SK-N-MC (cell line): ENCODE measurements at regions not wholly inside any gene's neighbourhood (a gene's known extent, or its start where the extent isn't known, plus 50 kb on each side); places are given as distances from the start of the nearest gene placed in this dataset.

Experiments
- DNase-seq: peaks from one replicate; pipeline ENCODE4 v3.0.0-alpha.2; 2011; ENCODE audit warnings: low read depth, low spot score
- H3K27ac ChIP-seq: fragments of 200-600 bp; sonication (generic); 2 replicates; pipeline ENCODE4 v1.5.1; 2016; ENCODE audit warnings: mixed run types
- H3K36me3 ChIP-seq: fragments of 200-600 bp; sonication (generic); 2 replicates; pipeline ENCODE4 v1.6.1; 2017; ENCODE audit warnings: antibody characterized with exemption, low read length, mixed read lengths; ENCODE audit not compliant: insufficient read depth
- H3K4me3 ChIP-seq: fragments of 200-600 bp; sonication (generic); 2 replicates; pipeline ENCODE4 v1.5.1; 2016
- H3K9ac ChIP-seq: fragments of 200-600 bp; sonication (generic); 2 replicates; pipeline ENCODE4 v1.8.0; 2017; ENCODE audit warnings: mixed run types, mixed read lengths; ENCODE audit not compliant: insufficient read length
- H3K9me3 ChIP-seq: fragments of 200-600 bp; sonication (generic); 2 replicates; pipeline ENCODE4 v1.6.1; 2017; ENCODE audit warnings: low read depth, mild to moderate bottlenecking, antibody characterized with exemption, low read length, moderate library complexity, mixed read lengths
- EZH2 ChIP-seq: fragments of 200-600 bp; sonication (generic); IDR thresholded peaks from one replicate; pipeline ENCODE4 v1.6.1; 2017; ENCODE audit warnings: antibody characterized with exemption
- FOXP2 ChIP-seq: optimal IDR thresholded peaks from 2 replicates; pipeline ENCODE3; 2011; ENCODE audit warnings: mild to moderate bottlenecking, moderate library complexity; ENCODE audit not compliant: insufficient read depth; ENCODE audit errors: extremely low read length, control extremely low read depth
- POLR2AphosphoS5 ChIP-seq: IDR thresholded peaks from 2 replicates; pipeline ENCODE4 v1.6.1; 2012; ENCODE audit warnings: mild to moderate bottlenecking, low read depth, low read length, borderline replicate concordance

GRCh38 chr4:58477513-58477912 lies 1367.3 kb upstream of the IGFBP7 start:
- TF ChIP-seq POLR2AphosphoS5 (no peak), EZH2 (no peak), FOXP2 (no peak)
- no peak overlapping the region for H3K9ac ChIP-seq
- no peak overlapping the region for H3K27ac ChIP-seq
- no peaks in the 10 kb centered on the region for H3K9me3 ChIP-seq
- DNase-seq, result no peak
- no peak overlapping the region for H3K4me3 ChIP-seq
- no peaks in the 10 kb centered on the region for H3K36me3 ChIP-seq

- TF ChIP-seq POLR2AphosphoS5 (no peak), FOXP2 (no peak), EZH2 (no peak)
- H3K9me3 ChIP-seq, result no peaks in the 10 kb centered on the region
- no peak overlapping the region for H3K9ac ChIP-seq
- H3K4me3 ChIP-seq, result no peak overlapping the region
- H3K36me3 ChIP-seq, result no peaks in the 10 kb centered on the region
- DNase-seq, result no peak
- H3K27ac ChIP-seq, result no peak overlapping the region
These were observed 1364.9 kb upstream of the IGFBP7 start for GRCh38 chr4:58475097-58475496.

GRCh38 chr4:58465031-58465430 lies 1354.8 kb upstream of the IGFBP7 start:
- no peak overlapping the region for H3K27ac ChIP-seq
- H3K4me3 ChIP-seq, result no peak overlapping the region
- DNase-seq, result no peak
- TF ChIP-seq POLR2AphosphoS5 (no peak), EZH2 (no peak), FOXP2 (no peak)
- no peak overlapping the region for H3K9ac ChIP-seq
- H3K9me3 ChIP-seq, result no peaks in the 10 kb centered on the region
- H3K36me3 ChIP-seq, result no peaks in the 10 kb centered on the region

- no peak overlapping the region for H3K9ac ChIP-seq
- DNase-seq, result no peak
- no peak overlapping the region for H3K27ac ChIP-seq
- TF ChIP-seq POLR2AphosphoS5 (no peak), EZH2 (no peak), FOXP2 (no peak)
- no peak overlapping the region for H3K4me3 ChIP-seq
- H3K9me3 ChIP-seq, result no peaks in the 10 kb centered on the region
- no peaks in the 10 kb centered on the region for H3K36me3 ChIP-seq
These were observed 1346.7 kb upstream of the IGFBP7 start for GRCh38 chr4:58456727-58457384.

GRCh38 chr4:58453956-58454355 lies 1343.8 kb upstream of the IGFBP7 start:
- H3K9ac ChIP-seq, result no peak overlapping the region
- H3K27ac ChIP-seq, result no peak overlapping the region
- no peaks in the 10 kb centered on the region for H3K9me3 ChIP-seq
- no peaks in the 10 kb centered on the region for H3K36me3 ChIP-seq
- TF ChIP-seq POLR2AphosphoS5 (no peak), FOXP2 (no peak), EZH2 (no peak)
- no peak for DNase-seq
- H3K4me3 ChIP-seq, result no peak overlapping the region

- Histone ChIP-seq H3K9me3 (no peaks in the 10 kb centered on the region), H3K36me3 (no peaks in the 10 kb centered on the region), H3K27ac (no peak overlapping the region), H3K4me3 (no peak overlapping the region), H3K9ac (no peak overlapping the region)
- no peak for TF ChIP-seq POLR2AphosphoS5
- no peak for TF ChIP-seq FOXP2
- TF ChIP-seq EZH2, result no peak
- no peak for DNase-seq
These were observed 1341.5 kb upstream of the IGFBP7 start for GRCh38 chr4:58451707-58452106.

GRCh38 chr4:58435871-58436270 lies 1325.7 kb upstream of the IGFBP7 start:
- Histone ChIP-seq H3K9ac (no peak overlapping the region), H3K4me3 (no peak overlapping the region), H3K27ac (no peak overlapping the region), H3K36me3 (no peaks in the 10 kb centered on the region), H3K9me3 (no peaks in the 10 kb centered on the region)
- DNase-seq, result no peak
- TF ChIP-seq POLR2AphosphoS5 (no peak), EZH2 (no peak), FOXP2 (no peak)

GRCh38 chr4:58413849-58414248 lies 1303.7 kb upstream of the IGFBP7 start:
- Histone ChIP-seq H3K27ac (no peak overlapping the region), H3K9ac (no peak overlapping the region), H3K9me3 (no peaks in the 10 kb centered on the region), H3K36me3 (no peaks in the 10 kb centered on the region), H3K4me3 (no peak overlapping the region)
- DNase-seq, result no peak
- TF ChIP-seq FOXP2 (no peak), EZH2 (no peak), POLR2AphosphoS5 (no peak)

GRCh38 chr4:58411904-58412303 lies 1301.7 kb upstream of the IGFBP7 start:
- no peak for DNase-seq
- H3K9ac ChIP-seq, result no peak overlapping the region
- no peaks in the 10 kb centered on the region for H3K9me3 ChIP-seq
- no peaks in the 10 kb centered on the region for H3K36me3 ChIP-seq
- TF ChIP-seq POLR2AphosphoS5 (no peak), EZH2 (no peak), FOXP2 (no peak)
- H3K27ac ChIP-seq, result no peak overlapping the region
- no peak overlapping the region for H3K4me3 ChIP-seq
